K562 (cell line): ENCODE measurements at regions not wholly inside any gene's neighbourhood (a gene's known extent, or its start where the extent isn't known, plus 50 kb on each side); places are given as distances from the start of the nearest gene placed in this dataset.

Source experiments
- ATAC-seq: fragments of 200-7000 bp; cut with Tn5 transposase; 3 replicates; pipeline ENCODE4 v1.9.1; 2020; ENCODE audit warnings: moderate library complexity
- BruUV-seq: library from RNA; stranded (reverse); fragments of 400-500 nt; replicated peaks from 2 replicates; lab custom pipeline; 2021; lab: Mats Ljungman, UMichigan
- CTCF ChIA-PET: fragments of 300-600 bp; formaldehyde crosslinking; extraction: SDS; loops from one replicate; lab custom pipeline; 2021; ENCODE audit warnings: low intra/inter-chr PET ratio; lab: Yijun Ruan, JAX
- POLR2A ChIA-PET: fragments of 300-600, 350-650 bp; sonication (Branson Sonifier 250); formaldehyde crosslinking; extraction: SDS; loops from one replicate; lab custom pipeline; 2021; ENCODE audit warnings: antibody characterized with exemption, inconsistent platforms; lab: Yijun Ruan, JAX
- DNase-seq, 4 experiments: peaks; one replicate each; pipeline versions ENCODE4 v3.0.0 to v3.0.0-alpha.2; 2011 to 2018; ENCODE audit warnings: low spot score in 3 of 4, mixed read lengths in 3 of 4; ENCODE audit errors: extremely low read depth in 1 of 4
- FAIRE-seq: peaks from 2 replicates; lab custom pipeline; 2011; peaks lifted over from hg19 to GRCh38; lab: Jason Lieb, UNC
- H2AFZ ChIP-seq: 2 replicates; pipeline ENCODE4 v1.6.0; 2011; ENCODE audit warnings: low read depth, low read length, control low read depth, inconsistent platforms
- H3K27ac ChIP-seq: fragments of 200-600 bp; 3 replicates; pipeline ENCODE4 v1.8.0; 2011; ENCODE audit warnings: low read depth, mild to moderate bottlenecking, control low read depth, inconsistent platforms, low read length, moderate library complexity, mixed read lengths; ENCODE audit errors: extremely low read depth
- H3K27me3 ChIP-seq, 2 experiments: fragments of 300-600 bp in 1 of 2; 2 replicates in 1 of 2; 3 replicates in 1 of 2; pipeline versions ENCODE4 v1.6.0 to v1.8.0; 2011; ENCODE audit warnings: inconsistent platforms in 2 of 2, low read length in 2 of 2, mild to moderate bottlenecking in 1 of 2, mixed read lengths in 1 of 2, moderate library complexity in 1 of 2; ENCODE audit not compliant: control insufficient read depth in 2 of 2, insufficient read depth in 2 of 2
- H3K36me3 ChIP-seq: fragments of 300-600 bp; 3 replicates; pipeline ENCODE4 v1.8.0; 2011; ENCODE audit warnings: mild to moderate bottlenecking, low read length, inconsistent platforms; ENCODE audit not compliant: control insufficient read depth, insufficient read depth
- H3K4me1 ChIP-seq, 2 experiments: fragments of 200-600 bp in 1 of 2; replicated peaks in 1 of 2; 2 replicates in 1 of 2; 3 replicates in 1 of 2; pipeline versions ENCODE4 v1.5.1 to v1.8.0; 2011; ENCODE audit warnings: inconsistent platforms in 2 of 2, low read length in 2 of 2, mild to moderate bottlenecking in 1 of 2, mixed read lengths in 1 of 2, moderate library complexity in 1 of 2; ENCODE audit not compliant: control insufficient read depth in 2 of 2, insufficient read depth in 2 of 2
- H3K4me2 ChIP-seq: 2 replicates; pipeline ENCODE4 v1.6.1; 2011; ENCODE audit warnings: low read length, control low read depth, inconsistent platforms, mixed read lengths; ENCODE audit not compliant: insufficient read depth
- H3K4me3 ChIP-seq: fragments of 200-600 bp; sonication (generic), shearing (Covaris generic); 2 replicates; pipeline ENCODE4 v1.5.1; 2016; ENCODE audit warnings: control low read depth, inconsistent platforms
- H3K79me2 ChIP-seq: fragments of 200-600 bp; 3 replicates; pipeline ENCODE4 v1.8.0; 2011; ENCODE audit warnings: low read length, inconsistent platforms; ENCODE audit not compliant: control insufficient read depth, insufficient read depth
- H3K9ac ChIP-seq, 2 experiments: 2 replicates each; pipeline versions ENCODE4 v1.6.0 to v1.6.1; 2011; ENCODE audit warnings: low read depth in 2 of 2, low read length in 2 of 2, control low read depth in 1 of 2, inconsistent platforms in 1 of 2, mild to moderate bottlenecking in 1 of 2, mixed read lengths in 1 of 2; ENCODE audit not compliant: insufficient read depth in 1 of 2
- H3K9me1 ChIP-seq: one replicate; pipeline ENCODE4 v1.6.0; 2011; ENCODE audit warnings: inconsistent platforms, mild to moderate bottlenecking, low read length, moderate library complexity; ENCODE audit not compliant: control insufficient read depth, insufficient read depth
- H3K9me3 ChIP-seq: replicated peaks from 2 replicates; pipeline ENCODE4 v1.5.1; 2011; ENCODE audit warnings: low read depth, low read length, inconsistent platforms; ENCODE audit not compliant: control insufficient read depth, insufficient read depth
- H4K20me1 ChIP-seq: replicated peaks from 2 replicates; pipeline ENCODE4 v1.6.1; 2011; ENCODE audit warnings: low read length, inconsistent platforms, mixed read lengths; ENCODE audit not compliant: control insufficient read depth, insufficient read depth
- ARID1B ChIP-seq: fragments of 450-650 bp; IDR thresholded peaks from 2 replicates; pipeline ENCODE4 v1.6.1; 2016; ENCODE audit warnings: antibody characterized with exemption, mild to moderate bottlenecking, inconsistent platforms
- RBM39 ChIP-seq: fragments of 200-400 bp; formaldehyde crosslinking; optimal IDR thresholded peaks from 2 replicates; pipeline ENCODE3; 2018; ENCODE audit warnings: low read depth, low read length
- SRSF3 ChIP-seq: fragments of 200-400 bp; formaldehyde crosslinking; IDR thresholded peaks from 2 replicates; pipeline ENCODE4 v1.6.1; 2016; ENCODE audit warnings: mild to moderate bottlenecking, low read length, moderate library complexity; ENCODE audit not compliant: insufficient read depth
- TAF15 ChIP-seq: fragments of 200-400 bp; formaldehyde crosslinking; IDR thresholded peaks from 2 replicates; pipeline ENCODE4 v1.6.1; 2017; ENCODE audit warnings: mild to moderate bottlenecking, low read depth, low read length, moderate library complexity
- ZBTB7A ChIP-seq: IDR thresholded peaks from 2 replicates; pipeline ENCODE4 v1.6.1; 2011; ENCODE audit warnings: low read depth, mild to moderate bottlenecking, low read length, moderate library complexity, borderline replicate concordance; ENCODE audit not compliant: control insufficient read depth
- ZNF282 ChIP-seq: sonication (generic); formaldehyde crosslinking; IDR thresholded peaks from 2 replicates; pipeline ENCODE4 v1.8.1; 2023; ENCODE audit warnings: missing genetic modification reagents
- WGBS: fragments of 100-300 bp; shearing (Covaris generic); methylation state at CpG from one replicate; pipeline ENCODE4 v1.1.6; 2016; ENCODE audit warnings: low coverage, mixed read lengths; ENCODE audit not compliant: insufficient coverage; ENCODE audit errors: missing lambda C conversion rate; 5-methylcytosine and 5-hydroxymethylcytosine counted together
- in situ Hi-C: fragments of 300-500 bp; cut with MboI; formaldehyde crosslinking; loops from 4 replicates; pipeline ENCODE4 v1.15.0; 2018; ENCODE audit warnings: inconsistent platforms, mixed read lengths
- intact Hi-C: fragments of 100-400 bp; cut with micrococcal nuclease; formaldehyde crosslinking; loops from 2 replicates; pipeline ENCODE4 v1.14.2; 2022
- TF ChIP-seq, protein P1 (sequence below): fragments of 250-450 bp; sonication (Bioruptor Pico); IDR thresholded peaks from 2 replicates; pipeline ENCODE4 v1.8.0; 2021; ENCODE audit warnings: mild to moderate bottlenecking, moderate library complexity
- TF ChIP-seq, protein P2 (sequence below): sonication (generic); formaldehyde crosslinking; IDR thresholded peaks from 2 replicates; pipeline ENCODE4 v1.8.1; 2023; ENCODE audit warnings: mild to moderate bottlenecking, missing genetic modification reagents, moderate library complexity

DNA sequence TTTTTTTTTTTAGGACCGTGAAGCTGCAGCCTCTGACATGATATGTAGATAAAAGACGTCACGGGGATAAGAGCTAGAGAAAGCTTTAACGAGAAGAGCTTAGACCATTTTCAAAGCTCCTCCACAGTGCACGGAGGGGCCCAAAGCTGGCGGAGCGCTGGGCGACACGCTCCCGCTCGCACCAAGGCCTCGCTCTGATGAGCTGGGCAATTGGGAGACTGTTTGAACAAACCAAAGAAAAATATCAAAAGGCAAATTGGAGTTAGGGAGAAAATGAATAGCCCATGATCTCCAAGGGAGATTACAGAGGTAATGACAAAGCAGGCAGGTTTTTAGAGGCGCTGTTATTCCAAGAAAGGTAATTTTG, 179.4 kb downstream of the SREK1 start:
- Histone ChIP-seq H4K20me1 (no peaks in the 10 kb centered on the region), H3K27ac (no peak overlapping the region), H3K9ac (no peak overlapping the region), H3K4me3 (no peak overlapping the region), H3K79me2 (no peaks in the 10 kb centered on the region), H3K4me2 (no peak overlapping the region), H3K27me3 (peaks cover 4 to 6% of the 10 kb centered on the region in 2 experiments; a peak in 3 of 5 replicates), H3K9me3 (no peaks in the 10 kb centered on the region), H2AFZ (no peak overlapping the region), H3K9me1 (no peaks in the 10 kb centered on the region), H3K36me3 (no peaks in the 10 kb centered on the region), H3K4me1 (no peaks in the 10 kb centered on the region)
- in situ Hi-C loops = no loop called here
- DNase-seq (no peak), FAIRE-seq (no peak), ATAC-seq (no peak)
- 3% methylated on average over 13 of the region's 13 CpGs for WGBS
- ChIA-PET CTCF (no interaction called here), POLR2A (interaction anchor here (0.8 kb wide), 1 partner anchor 14 kb away, joined by 4 read pairs; no protein-coding TSS in a partner anchor)
- TF ChIP-seq RBM39 = no peak
- no peak for TF ChIP-seq ZBTB7A
- TF ChIP-seq SRSF3 = no peak
- no peak for TF ChIP-seq TAF15
- TF ChIP-seq, protein P1, sequence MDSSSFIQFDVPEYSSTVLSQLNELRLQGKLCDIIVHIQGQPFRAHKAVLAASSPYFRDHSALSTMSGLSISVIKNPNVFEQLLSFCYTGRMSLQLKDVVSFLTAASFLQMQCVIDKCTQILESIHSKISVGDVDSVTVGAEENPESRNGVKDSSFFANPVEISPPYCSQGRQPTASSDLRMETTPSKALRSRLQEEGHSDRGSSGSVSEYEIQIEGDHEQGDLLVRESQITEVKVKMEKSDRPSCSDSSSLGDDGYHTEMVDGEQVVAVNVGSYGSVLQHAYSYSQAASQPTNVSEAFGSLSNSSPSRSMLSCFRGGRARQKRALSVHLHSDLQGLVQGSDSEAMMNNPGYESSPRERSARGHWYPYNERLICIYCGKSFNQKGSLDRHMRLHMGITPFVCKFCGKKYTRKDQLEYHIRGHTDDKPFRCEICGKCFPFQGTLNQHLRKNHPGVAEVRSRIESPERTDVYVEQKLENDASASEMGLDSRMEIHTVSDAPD (CRISPR knock-in tag) = no peak
- no peak for TF ChIP-seq ARID1B
- TF ChIP-seq ZNF282 (CRISPR knock-in tag) = no peak
- TF ChIP-seq, protein P2, sequence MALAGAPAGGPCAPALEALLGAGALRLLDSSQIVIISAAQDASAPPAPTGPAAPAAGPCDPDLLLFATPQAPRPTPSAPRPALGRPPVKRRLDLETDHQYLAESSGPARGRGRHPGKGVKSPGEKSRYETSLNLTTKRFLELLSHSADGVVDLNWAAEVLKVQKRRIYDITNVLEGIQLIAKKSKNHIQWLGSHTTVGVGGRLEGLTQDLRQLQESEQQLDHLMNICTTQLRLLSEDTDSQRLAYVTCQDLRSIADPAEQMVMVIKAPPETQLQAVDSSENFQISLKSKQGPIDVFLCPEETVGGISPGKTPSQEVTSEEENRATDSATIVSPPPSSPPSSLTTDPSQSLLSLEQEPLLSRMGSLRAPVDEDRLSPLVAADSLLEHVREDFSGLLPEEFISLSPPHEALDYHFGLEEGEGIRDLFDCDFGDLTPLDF = no peak
- no TSS peak for BruUV-seq
- intact Hi-C loops = no loop called here
